ENCODE measurements at regions not wholly inside any gene's neighbourhood (a gene's known extent, or its start where the extent isn't known, plus 50 kb on each side); places are given as distances from the start of the nearest gene placed in this dataset.

- no peak for DNase-seq (ENCODE audit: low spot score)
Observed at GRCh38 chr15:37165395-37165794, 65.0 kb upstream of the MEIS2 start.

- DNase-seq (ENCODE audit: low spot score): no peak
Observed at GRCh38 chr15:37166402-37166801, 66.1 kb upstream of the MEIS2 start.

- DNase-seq (ENCODE audit: low spot score): no peak
Observed at GRCh38 chr15:37181339-37181738, 81.0 kb upstream of the MEIS2 start.

- DNase-seq (ENCODE audit: low spot score): no peak
Observed at GRCh38 chr15:37199545-37199944, 99.2 kb upstream of the MEIS2 start.

- DNase-seq (ENCODE audit: low spot score): no peak
Observed at GRCh38 chr15:37203050-37203449, 102.7 kb upstream of the MEIS2 start.

- peak; percentile 16 for DNase-seq (ENCODE audit: low spot score)
Observed at GRCh38 chr15:37204692-37205091, 104.3 kb upstream of the MEIS2 start.

GRCh38 chr15:37206690-37207089 lies 106.3 kb upstream of the MEIS2 start:
- no peak for DNase-seq (ENCODE audit: low spot score)

- no peak for DNase-seq (ENCODE audit: low spot score)
Observed at GRCh38 chr15:37208146-37209040, 108.0 kb upstream of the MEIS2 start.

GRCh38 chr15:37209041-37209363 lies 108.7 kb upstream of the MEIS2 start:
- no peak for DNase-seq (ENCODE audit: low spot score)

- DNase-seq (ENCODE audit: low spot score): no peak
Observed at GRCh38 chr15:37217567-37217966, 117.2 kb upstream of the MEIS2 start.

- peak; percentile 2 for DNase-seq (ENCODE audit: low spot score)
Observed at GRCh38 chr15:37218351-37218916, 118.1 kb upstream of the MEIS2 start.

GRCh38 chr15:37219211-37219701 lies 118.9 kb upstream of the MEIS2 start:
- no peak for DNase-seq (ENCODE audit: low spot score)

- no peak for DNase-seq (ENCODE audit: low spot score)
Observed at GRCh38 chr15:37220949-37221670, 120.8 kb upstream of the MEIS2 start.

- DNase-seq (ENCODE audit: low spot score): no peak
Observed at GRCh38 chr15:37221671-37222145, 121.4 kb upstream of the MEIS2 start.

GRCh38 chr15:37223089-37223488 lies 122.7 kb upstream of the MEIS2 start:
- DNase-seq (ENCODE audit: low spot score): no peak

- no peak for DNase-seq (ENCODE audit: low spot score)
Observed at GRCh38 chr15:37229855-37230619, 129.7 kb upstream of the MEIS2 start.

GRCh38 chr15:37245358-37245757 lies 145.0 kb upstream of the MEIS2 start:
- no peak for DNase-seq (ENCODE audit: low spot score)

- no peak for DNase-seq (ENCODE audit: low spot score)
Observed at GRCh38 chr15:37246065-37246464, 145.7 kb upstream of the MEIS2 start.

- DNase-seq (ENCODE audit: low spot score): no peak
Observed at GRCh38 chr15:37246856-37247255, 146.5 kb upstream of the MEIS2 start.

GRCh38 chr15:37249249-37249648 lies 148.9 kb upstream of the MEIS2 start:
- no peak for DNase-seq (ENCODE audit: low spot score)

- DNase-seq (ENCODE audit: low spot score): no peak
Observed at GRCh38 chr15:37252530-37252929, 152.2 kb upstream of the MEIS2 start.

GRCh38 chr15:37253877-37254276 lies 153.5 kb upstream of the MEIS2 start:
- no peak for DNase-seq (ENCODE audit: low spot score)

Measured in NAMALWA (cell line).